K562 (cell line): ENCODE measurements at regions not wholly inside any gene's neighbourhood (a gene's known extent, or its start where the extent isn't known, plus 50 kb on each side); places are given as distances from the start of the nearest gene placed in this dataset.

ENCODE experiments used
- ATAC-seq: fragments of 200-7000 bp; cut with Tn5 transposase; 3 replicates; pipeline ENCODE4 v1.9.1; 2020; ENCODE audit warnings: moderate library complexity
- BruUV-seq: library from RNA; stranded (reverse); fragments of 400-500 nt; replicated peaks from 2 replicates; lab custom pipeline; 2021; lab: Mats Ljungman, UMichigan
- CTCF ChIA-PET: fragments of 300-600 bp; formaldehyde crosslinking; extraction: SDS; loops from one replicate; lab custom pipeline; 2021; ENCODE audit warnings: low intra/inter-chr PET ratio; lab: Yijun Ruan, JAX
- POLR2A ChIA-PET: fragments of 300-600, 350-650 bp; sonication (Branson Sonifier 250); formaldehyde crosslinking; extraction: SDS; loops from one replicate; lab custom pipeline; 2021; ENCODE audit warnings: antibody characterized with exemption, inconsistent platforms; lab: Yijun Ruan, JAX
- DNase-seq, 4 experiments: peaks; one replicate each; pipeline versions ENCODE4 v3.0.0 to v3.0.0-alpha.2; 2011 to 2018; ENCODE audit warnings: low spot score in 3 of 4, mixed read lengths in 3 of 4; ENCODE audit errors: extremely low read depth in 1 of 4
- FAIRE-seq: peaks from 2 replicates; lab custom pipeline; 2011; peaks lifted over from hg19 to GRCh38; lab: Jason Lieb, UNC
- H2AFZ ChIP-seq: 2 replicates; pipeline ENCODE4 v1.6.0; 2011; ENCODE audit warnings: low read depth, low read length, control low read depth, inconsistent platforms
- H3K27ac ChIP-seq: fragments of 200-600 bp; 3 replicates; pipeline ENCODE4 v1.8.0; 2011; ENCODE audit warnings: low read depth, mild to moderate bottlenecking, control low read depth, inconsistent platforms, low read length, moderate library complexity, mixed read lengths; ENCODE audit errors: extremely low read depth
- H3K27me3 ChIP-seq, 2 experiments: fragments of 300-600 bp in 1 of 2; 2 replicates in 1 of 2; 3 replicates in 1 of 2; pipeline versions ENCODE4 v1.6.0 to v1.8.0; 2011; ENCODE audit warnings: inconsistent platforms in 2 of 2, low read length in 2 of 2, mild to moderate bottlenecking in 1 of 2, mixed read lengths in 1 of 2, moderate library complexity in 1 of 2; ENCODE audit not compliant: control insufficient read depth in 2 of 2, insufficient read depth in 2 of 2
- H3K36me3 ChIP-seq: fragments of 300-600 bp; 3 replicates; pipeline ENCODE4 v1.8.0; 2011; ENCODE audit warnings: mild to moderate bottlenecking, low read length, inconsistent platforms; ENCODE audit not compliant: control insufficient read depth, insufficient read depth
- H3K4me1 ChIP-seq, 2 experiments: fragments of 200-600 bp in 1 of 2; replicated peaks in 1 of 2; 2 replicates in 1 of 2; 3 replicates in 1 of 2; pipeline versions ENCODE4 v1.5.1 to v1.8.0; 2011; ENCODE audit warnings: inconsistent platforms in 2 of 2, low read length in 2 of 2, mild to moderate bottlenecking in 1 of 2, mixed read lengths in 1 of 2, moderate library complexity in 1 of 2; ENCODE audit not compliant: control insufficient read depth in 2 of 2, insufficient read depth in 2 of 2
- H3K4me2 ChIP-seq: 2 replicates; pipeline ENCODE4 v1.6.1; 2011; ENCODE audit warnings: low read length, control low read depth, inconsistent platforms, mixed read lengths; ENCODE audit not compliant: insufficient read depth
- H3K4me3 ChIP-seq: fragments of 200-600 bp; sonication (generic), shearing (Covaris generic); 2 replicates; pipeline ENCODE4 v1.5.1; 2016; ENCODE audit warnings: control low read depth, inconsistent platforms
- H3K79me2 ChIP-seq: fragments of 200-600 bp; 3 replicates; pipeline ENCODE4 v1.8.0; 2011; ENCODE audit warnings: low read length, inconsistent platforms; ENCODE audit not compliant: control insufficient read depth, insufficient read depth
- H3K9ac ChIP-seq, 2 experiments: 2 replicates each; pipeline versions ENCODE4 v1.6.0 to v1.6.1; 2011; ENCODE audit warnings: low read depth in 2 of 2, low read length in 2 of 2, control low read depth in 1 of 2, inconsistent platforms in 1 of 2, mild to moderate bottlenecking in 1 of 2, mixed read lengths in 1 of 2; ENCODE audit not compliant: insufficient read depth in 1 of 2
- H3K9me1 ChIP-seq: one replicate; pipeline ENCODE4 v1.6.0; 2011; ENCODE audit warnings: inconsistent platforms, mild to moderate bottlenecking, low read length, moderate library complexity; ENCODE audit not compliant: control insufficient read depth, insufficient read depth
- H3K9me3 ChIP-seq: replicated peaks from 2 replicates; pipeline ENCODE4 v1.5.1; 2011; ENCODE audit warnings: low read depth, low read length, inconsistent platforms; ENCODE audit not compliant: control insufficient read depth, insufficient read depth
- H4K20me1 ChIP-seq: replicated peaks from 2 replicates; pipeline ENCODE4 v1.6.1; 2011; ENCODE audit warnings: low read length, inconsistent platforms, mixed read lengths; ENCODE audit not compliant: control insufficient read depth, insufficient read depth
- BCOR ChIP-seq: fragments of 450-650 bp; IDR thresholded peaks from 2 replicates; pipeline ENCODE4 v1.6.1; 2016
- CBX5 ChIP-seq: IDR thresholded peaks from 2 replicates; pipeline ENCODE4 v1.6.1; 2014; ENCODE audit warnings: low read depth, borderline replicate concordance
- FOSL1 ChIP-seq: fragments of 200-800 bp; sonication (Bioruptor generic); conservative IDR thresholded peaks from 2 replicates; pipeline ENCODE4 v1.6.1; 2016; ENCODE audit warnings: missing genetic modification characterization, missing compliant biosample characterization
- FOXA3 ChIP-seq, 2 experiments: fragments of 450-650 bp in 1 of 2; sonication (generic) in 1 of 2; formaldehyde crosslinking; IDR thresholded peaks in 1 of 2; conservative IDR thresholded peaks in 1 of 2; 2 replicates each; pipeline versions ENCODE4 v1.4.0 to v1.8.0; 2020 to 2022; ENCODE audit warnings: mild to moderate bottlenecking in 2 of 2, missing genetic modification reagents in 1 of 2
- MAZ ChIP-seq, 2 experiments: fragments of 450-650 bp in 1 of 2; sonication (generic) in 1 of 2; formaldehyde crosslinking; IDR thresholded peaks in 1 of 2; conservative IDR thresholded peaks in 1 of 2; 2 replicates each; pipeline versions ENCODE4 v1.4.0 to v1.5.0; 2020; ENCODE audit warnings: mild to moderate bottlenecking in 1 of 2, missing genetic modification reagents in 1 of 2
- MTA1 ChIP-seq: fragments of 450-650 bp; IDR thresholded peaks from 2 replicates; pipeline ENCODE4 v1.6.1; 2017; ENCODE audit warnings: borderline replicate concordance
- NEUROD1 ChIP-seq: fragments of 150-350 bp; IDR thresholded peaks from 2 replicates; pipeline ENCODE4 v1.6.1; 2014; ENCODE audit warnings: borderline replicate concordance, low read length, low read depth; ENCODE audit not compliant: partially characterized antibody
- NFE2L1 ChIP-seq: fragments of 450-650 bp; IDR thresholded peaks from 2 replicates; pipeline ENCODE4 v1.6.1; 2016; ENCODE audit warnings: missing genetic modification characterization, low read depth, mild to moderate bottlenecking, missing compliant biosample characterization, moderate library complexity, borderline replicate concordance
- PCBP1 ChIP-seq: fragments of 200-400 bp; formaldehyde crosslinking; IDR thresholded peaks from 2 replicates; pipeline ENCODE4 v1.6.1; 2018; ENCODE audit warnings: mild to moderate bottlenecking, low read depth, low read length; ENCODE audit not compliant: poor library complexity, severe bottlenecking
- PHF20 ChIP-seq: fragments of 450-650 bp; IDR thresholded peaks from 2 replicates; pipeline ENCODE4 v1.6.1; 2018; ENCODE audit not compliant: partially characterized antibody
- SMC3 ChIP-seq: conservative IDR thresholded peaks from 2 replicates; pipeline ENCODE4 v1.6.1; 2011; ENCODE audit warnings: low read depth, low read length, improper control_type of control experiment; ENCODE audit not compliant: insufficient read depth
- TCF7L2 ChIP-seq: fragments of 150-350 bp; IDR thresholded peaks from 2 replicates; pipeline ENCODE4 v1.6.1; 2016; ENCODE audit warnings: low read depth, mild to moderate bottlenecking, low read length, moderate library complexity
- ZNF143 ChIP-seq: sonication (generic); formaldehyde crosslinking; IDR thresholded peaks from 2 replicates; pipeline ENCODE4 v1.9.0; 2022; ENCODE audit warnings: mild to moderate bottlenecking, missing genetic modification reagents
- ZNF23 ChIP-seq: fragments of 250-450 bp; sonication (Bioruptor Pico); IDR thresholded peaks from 2 replicates; pipeline ENCODE4 v1.4.0; 2020; ENCODE audit warnings: mild to moderate bottlenecking
- ZNF239 ChIP-seq: fragments of 250-450 bp; sonication (Bioruptor Pico); IDR thresholded peaks from 2 replicates; pipeline ENCODE4 v1.4.0; 2020; ENCODE audit warnings: mild to moderate bottlenecking
- ZNF780A ChIP-seq: fragments of 250-450 bp; sonication (Bioruptor Pico); IDR thresholded peaks from 2 replicates; pipeline ENCODE4 v1.5.0; 2021; ENCODE audit warnings: mild to moderate bottlenecking
- WGBS: fragments of 100-300 bp; shearing (Covaris generic); methylation state at CpG from one replicate; pipeline ENCODE4 v1.1.6; 2016; ENCODE audit warnings: low coverage, mixed read lengths; ENCODE audit not compliant: insufficient coverage; ENCODE audit errors: missing lambda C conversion rate; 5-methylcytosine and 5-hydroxymethylcytosine counted together
- in situ Hi-C: fragments of 300-500 bp; cut with MboI; formaldehyde crosslinking; loops from 4 replicates; pipeline ENCODE4 v1.15.0; 2018; ENCODE audit warnings: inconsistent platforms, mixed read lengths
- intact Hi-C: fragments of 100-400 bp; cut with micrococcal nuclease; formaldehyde crosslinking; loops from 2 replicates; pipeline ENCODE4 v1.14.2; 2022
- TF ChIP-seq, protein P1 (sequence below): fragments of 250-450 bp; sonication (Bioruptor Pico); IDR thresholded peaks from 2 replicates; pipeline ENCODE4 v1.5.0; 2020; ENCODE audit warnings: mild to moderate bottlenecking
- TF ChIP-seq, protein P2 (sequence below): fragments of 250-450 bp; sonication (Bioruptor Pico); IDR thresholded peaks from 2 replicates; pipeline ENCODE4 v1.5.0; 2021
- TF ChIP-seq, protein P3 (sequence below): sonication (generic); formaldehyde crosslinking; IDR thresholded peaks from 2 replicates; pipeline ENCODE4 v1.9.0; 2022; ENCODE audit warnings: mild to moderate bottlenecking, missing genetic modification reagents

DNA sequence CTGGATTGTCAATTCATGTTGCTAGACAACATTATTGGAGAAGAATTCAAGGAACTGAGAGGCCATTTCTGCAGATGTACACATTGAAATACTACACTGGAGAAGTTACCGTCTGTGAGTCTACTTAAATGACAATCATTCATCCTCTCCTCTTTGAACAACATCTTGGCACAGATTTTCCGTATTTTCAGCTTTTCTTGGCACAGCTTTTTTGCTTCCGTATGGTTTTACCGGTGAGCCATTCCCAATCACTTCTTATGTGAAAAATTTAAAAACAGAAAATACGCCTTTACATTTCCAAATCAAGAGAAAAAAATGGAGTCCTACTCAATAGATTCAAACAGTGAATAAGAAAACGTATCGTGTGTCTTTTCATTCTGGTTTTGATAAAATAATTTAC is 1493.7 kb downstream of the AMY1C start:
- no peaks in the 10 kb centered on the region for H3K9me1 ChIP-seq
- H3K36me3 ChIP-seq, result no peaks in the 10 kb centered on the region
- DNase-seq, result no peak
- H3K79me2 ChIP-seq, result no peaks in the 10 kb centered on the region
- H3K9ac ChIP-seq, result no peak overlapping the region
- in situ Hi-C loops (no loop called here), intact Hi-C loops (no loop called here)
- no TSS peak for BruUV-seq
- no peak for FAIRE-seq
- no peak overlapping the region for H3K4me2 ChIP-seq
- ChIA-PET POLR2A (no interaction called here), CTCF (no interaction called here)
- no peak overlapping the region for H3K27ac ChIP-seq
- H2AFZ ChIP-seq, result no peak overlapping the region
- H3K9me3 ChIP-seq, result peaks cover 1% of the 10 kb centered on the region; the same call in 1 of the 2 replicates
- WGBS, result 4% methylated on average over 7 of the region's 7 CpGs
- TF ChIP-seq MTA1 (no peak), MAZ (CRISPR knock-in tag; conservative IDR thresholded peaks at IDR 0.05 in 1 of 2, IDR thresholded peaks at IDR 0.05 in 1 of 2) (no peak), BCOR (no peak), SMC3 (no peak), FOXA3 (CRISPR knock-in tag; conservative IDR thresholded peaks at IDR 0.05 in 1 of 2, IDR thresholded peaks at IDR 0.05 in 1 of 2) (no peak), FOSL1 (tag) (no peak), NFE2L1 (no peak), NEUROD1 (no peak), CBX5 (no peak), ZNF23 (CRISPR knock-in tag) (no peak), ZNF780A (CRISPR knock-in tag) (no peak), ZNF239 (CRISPR knock-in tag) (no peak), ZNF143 (no peak), TCF7L2 (no peak), PCBP1 (no peak), PHF20 (no peak)
- TF ChIP-seq, protein P1, sequence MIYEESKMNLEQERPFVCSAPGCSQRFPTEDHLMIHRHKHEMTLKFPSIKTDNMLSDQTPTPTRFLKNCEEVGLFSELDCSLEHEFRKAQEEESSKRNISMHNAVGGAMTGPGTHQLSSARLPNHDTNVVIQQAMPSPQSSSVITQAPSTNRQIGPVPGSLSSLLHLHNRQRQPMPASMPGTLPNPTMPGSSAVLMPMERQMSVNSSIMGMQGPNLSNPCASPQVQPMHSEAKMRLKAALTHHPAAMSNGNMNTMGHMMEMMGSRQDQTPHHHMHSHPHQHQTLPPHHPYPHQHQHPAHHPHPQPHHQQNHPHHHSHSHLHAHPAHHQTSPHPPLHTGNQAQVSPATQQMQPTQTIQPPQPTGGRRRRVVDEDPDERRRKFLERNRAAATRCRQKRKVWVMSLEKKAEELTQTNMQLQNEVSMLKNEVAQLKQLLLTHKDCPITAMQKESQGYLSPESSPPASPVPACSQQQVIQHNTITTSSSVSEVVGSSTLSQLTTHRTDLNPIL (CRISPR knock-in tag), result no peak
- TF ChIP-seq, protein P2, sequence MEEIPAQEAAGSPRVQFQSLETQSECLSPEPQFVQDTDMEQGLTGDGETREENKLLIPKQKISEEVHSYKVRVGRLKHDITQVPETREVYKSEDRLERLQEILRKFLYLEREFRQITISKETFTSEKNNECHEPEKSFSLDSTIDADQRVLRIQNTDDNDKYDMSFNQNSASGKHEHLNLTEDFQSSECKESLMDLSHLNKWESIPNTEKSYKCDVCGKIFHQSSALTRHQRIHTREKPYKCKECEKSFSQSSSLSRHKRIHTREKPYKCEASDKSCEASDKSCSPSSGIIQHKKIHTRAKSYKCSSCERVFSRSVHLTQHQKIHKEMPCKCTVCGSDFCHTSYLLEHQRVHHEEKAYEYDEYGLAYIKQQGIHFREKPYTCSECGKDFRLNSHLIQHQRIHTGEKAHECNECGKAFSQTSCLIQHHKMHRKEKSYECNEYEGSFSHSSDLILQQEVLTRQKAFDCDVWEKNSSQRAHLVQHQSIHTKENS, result no peak
- TF ChIP-seq, protein P3, sequence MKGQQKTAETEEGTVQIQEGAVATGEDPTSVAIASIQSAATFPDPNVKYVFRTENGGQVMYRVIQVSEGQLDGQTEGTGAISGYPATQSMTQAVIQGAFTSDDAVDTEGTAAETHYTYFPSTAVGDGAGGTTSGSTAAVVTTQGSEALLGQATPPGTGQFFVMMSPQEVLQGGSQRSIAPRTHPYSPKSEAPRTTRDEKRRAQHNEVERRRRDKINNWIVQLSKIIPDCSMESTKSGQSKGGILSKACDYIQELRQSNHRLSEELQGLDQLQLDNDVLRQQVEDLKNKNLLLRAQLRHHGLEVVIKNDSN, result no peak
- H3K27me3 ChIP-seq, result no peaks in the 10 kb centered on the region
- H3K4me3 ChIP-seq, result no peak overlapping the region
- ATAC-seq, result no peak
- H4K20me1 ChIP-seq, result no peaks in the 10 kb centered on the region
- no peaks in the 10 kb centered on the region for H3K4me1 ChIP-seq
